HEK293 (cell line): ENCODE measurements at regions not wholly inside any gene's neighbourhood (a gene's known extent, or its start where the extent isn't known, plus 50 kb on each side); places are given as distances from the start of the nearest gene placed in this dataset.

Experiments used
- CTCF ChIA-PET: fragments of 350-600 bp; formaldehyde crosslinking; extraction: SDS; loops from one replicate; lab custom pipeline; 2021; ENCODE audit warnings: antibody characterized with exemption; lab: Yijun Ruan, JAX
- POLR2A ChIA-PET: fragments of 300-600 bp; formaldehyde crosslinking; extraction: SDS; loops from one replicate; lab custom pipeline; 2020; ENCODE audit warnings: antibody characterized with exemption, inconsistent platforms; lab: Yijun Ruan, JAX
- H3K27ac ChIP-seq: fragments of 200-500 bp; sonication (Bioruptor generic); 2 replicates; pipeline ENCODE4 v1.5.1; 2014; ENCODE audit warnings: low read depth, low read length, control low read depth, inconsistent platforms; ENCODE audit errors: extremely low read depth
- H3K36me3 ChIP-seq, 2 experiments: fragments of 200-500 bp in 1 of 2; sonication (Bioruptor generic) in 1 of 2; 1 replicate in 1 of 2; 2 replicates in 1 of 2; pipeline ENCODE4 v1.5.1; 2014 to 2017; ENCODE audit warnings: inconsistent platforms in 2 of 2, low read length in 2 of 2; ENCODE audit not compliant: control insufficient read depth in 2 of 2, insufficient read depth in 1 of 2
- H3K4me1 ChIP-seq: fragments of 200-500 bp; sonication (Bioruptor generic); 2 replicates; pipeline ENCODE4 v1.5.1; 2014; ENCODE audit warnings: mild to moderate bottlenecking, low read length, inconsistent platforms; ENCODE audit not compliant: control insufficient read depth, insufficient read depth
- H3K4me3 ChIP-seq: 2 replicates; pipeline ENCODE4 v1.5.1; 2011; ENCODE audit warnings: low read depth, mild to moderate bottlenecking, control low read depth, low read length, moderate library complexity
- H3K9me3 ChIP-seq: fragments of 200-500 bp; sonication (Bioruptor generic); 2 replicates; pipeline ENCODE4 v1.5.1; 2014; ENCODE audit warnings: low read depth, low read length, inconsistent platforms; ENCODE audit not compliant: control insufficient read depth, insufficient read depth
- ATF2 ChIP-seq: fragments of 450-650 bp; formaldehyde crosslinking; IDR thresholded peaks from 2 replicates; pipeline ENCODE4 v1.5.1; 2016; ENCODE audit warnings: missing biosample characterization, missing genetic modification characterization, low read depth
- BCL6B ChIP-seq: fragments of 450-650 bp; formaldehyde crosslinking; IDR thresholded peaks from 2 replicates; pipeline ENCODE4 v1.5.1; 2017; ENCODE audit warnings: missing biosample characterization, missing genetic modification characterization
- CTCF ChIP-seq: fragments of 450-650 bp; formaldehyde crosslinking; IDR thresholded peaks from 2 replicates; pipeline ENCODE4 v1.5.1; 2016; ENCODE audit warnings: missing biosample characterization, missing genetic modification characterization
- EGR2 ChIP-seq: fragments of 450-650 bp; formaldehyde crosslinking; IDR thresholded peaks from 2 replicates; pipeline ENCODE4 v1.5.1; 2016; ENCODE audit warnings: low read depth, missing biosample characterization, missing genetic modification characterization
- GLIS1 ChIP-seq: fragments of 450-650 bp; formaldehyde crosslinking; IDR thresholded peaks from 2 replicates; pipeline ENCODE4 v1.5.1; 2016; ENCODE audit warnings: missing biosample characterization, missing genetic modification characterization
- HOXA7 ChIP-seq: sonication (generic); formaldehyde crosslinking; IDR thresholded peaks from 2 replicates; pipeline ENCODE4 v1.8.1; 2022; ENCODE audit warnings: missing genetic modification reagents, borderline replicate concordance
- TRIM28 ChIP-seq: IDR thresholded peaks from 2 replicates; pipeline ENCODE4 v1.6.1; 2011; ENCODE audit warnings: low read length, control low read depth, borderline replicate concordance
- YY2 ChIP-seq: fragments of 450-650 bp; formaldehyde crosslinking; IDR thresholded peaks from 2 replicates; pipeline ENCODE4 v1.5.1; 2016; ENCODE audit warnings: missing biosample characterization, missing genetic modification characterization
- ZBTB8A ChIP-seq: fragments of 450-650 bp; formaldehyde crosslinking; IDR thresholded peaks from 2 replicates; pipeline ENCODE4 v1.5.1; 2016; ENCODE audit warnings: missing biosample characterization, missing genetic modification characterization
- ZNF112 ChIP-seq: fragments of 450-650 bp; formaldehyde crosslinking; IDR thresholded peaks from 2 replicates; pipeline ENCODE4 v1.5.0; 2017; ENCODE audit warnings: missing biosample characterization, missing genetic modification characterization
- ZNF184 ChIP-seq: fragments of 450-650 bp; IDR thresholded peaks from 2 replicates; pipeline ENCODE4 v1.5.1; 2018; ENCODE audit warnings: missing biosample characterization, mild to moderate bottlenecking, missing genetic modification characterization
- ZNF2 ChIP-seq: fragments of 450-650 bp; formaldehyde crosslinking; IDR thresholded peaks from 2 replicates; pipeline ENCODE4 v1.5.1; 2016; ENCODE audit warnings: missing biosample characterization, missing genetic modification characterization
- ZNF335 ChIP-seq: fragments of 450-650 bp; formaldehyde crosslinking; conservative IDR thresholded peaks from 2 replicates; pipeline ENCODE4 v1.5.1; 2016; ENCODE audit warnings: missing biosample characterization, missing genetic modification characterization
- ZNF488 ChIP-seq: fragments of 450-650 bp; formaldehyde crosslinking; IDR thresholded peaks from 2 replicates; pipeline ENCODE4 v1.5.1; 2016; ENCODE audit warnings: missing biosample characterization, missing genetic modification characterization
- ZNF501 ChIP-seq: fragments of 450-650 bp; formaldehyde crosslinking; IDR thresholded peaks from 2 replicates; pipeline ENCODE4 v1.5.1; 2016; ENCODE audit warnings: missing biosample characterization, missing genetic modification characterization
- ZNF514 ChIP-seq: fragments of 450-650 bp; formaldehyde crosslinking; IDR thresholded peaks from 2 replicates; pipeline ENCODE4 v1.5.1; 2016; ENCODE audit warnings: missing biosample characterization, missing genetic modification characterization
- ZNF529 ChIP-seq: fragments of 450-650 bp; formaldehyde crosslinking; IDR thresholded peaks from 2 replicates; pipeline ENCODE4 v1.5.1; 2017; ENCODE audit warnings: missing genetic modification characterization, missing biosample characterization; ENCODE audit not compliant: insufficient replicate concordance
- ZNF621 ChIP-seq: fragments of 450-650 bp; formaldehyde crosslinking; IDR thresholded peaks from 2 replicates; pipeline ENCODE4 v1.5.1; 2017; ENCODE audit warnings: missing biosample characterization, missing genetic modification characterization
- ZNF660 ChIP-seq: fragments of 450-650 bp; IDR thresholded peaks from 2 replicates; pipeline ENCODE4 v1.5.1; 2018; ENCODE audit warnings: missing biosample characterization, mild to moderate bottlenecking, missing genetic modification characterization
- ZNF777 ChIP-seq: fragments of 450-650 bp; formaldehyde crosslinking; IDR thresholded peaks from 2 replicates; pipeline ENCODE4 v1.5.1; 2017; ENCODE audit warnings: missing biosample characterization, missing genetic modification characterization, borderline replicate concordance
- ZXDB ChIP-seq: fragments of 450-650 bp; formaldehyde crosslinking; IDR thresholded peaks from 2 replicates; pipeline ENCODE4 v1.5.1; 2016; ENCODE audit warnings: missing biosample characterization, missing genetic modification characterization

- no peak for TF ChIP-seq CTCF
- TF ChIP-seq ZNF112, result no peak
- no peak for TF ChIP-seq YY2 (tag by site-specific recombination)
- no peak for TF ChIP-seq ZNF2 (tag by site-specific recombination)
- no peak for TF ChIP-seq ZNF777 (tag by site-specific recombination)
- no peak for TF ChIP-seq ZNF488 (tag by site-specific recombination)
- TF ChIP-seq ZNF514 (tag by site-specific recombination), result no peak
- TF ChIP-seq ZNF501 (tag by site-specific recombination), result no peak
- TF ChIP-seq ZNF621 (tag by site-specific recombination), result no peak
- no peak for TF ChIP-seq ZNF529
- TF ChIP-seq ZNF184 (tag by site-specific recombination), result no peak
Measured at GRCh38 chr2:12289120-12289802, 427.5 kb upstream of the TRIB2 start (continued).

DNA sequence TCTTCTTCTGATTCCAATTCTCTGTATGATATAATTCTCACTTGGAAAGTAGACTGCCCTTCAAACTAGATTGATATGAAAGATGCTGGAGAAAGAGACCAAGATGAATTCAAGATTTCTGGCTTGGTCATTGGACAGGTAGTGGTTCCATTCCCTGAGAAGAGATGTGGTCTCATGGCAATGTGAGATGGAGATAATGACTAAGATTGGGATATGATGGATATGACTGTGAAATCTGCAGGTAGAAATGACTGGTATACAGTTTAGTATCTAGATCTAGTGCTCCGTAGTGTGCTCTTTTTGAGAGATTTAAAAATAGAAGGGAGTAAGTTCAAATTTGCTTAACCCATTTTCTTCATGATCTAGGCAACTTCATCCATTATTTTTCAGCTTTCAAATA lies 425.4 kb upstream of the TRIB2 start:
- CTCF ChIA-PET, result no interaction called here
- Histone ChIP-seq H3K27ac (no peak overlapping the region), H3K4me3 (no peak overlapping the region), H3K36me3 (no peaks in the 10 kb centered on the region), H3K9me3 (no peaks in the 10 kb centered on the region), H3K4me1 (peaks cover 13% of the 10 kb centered on the region; the same call in 1 of the 2 replicates)
- TF ChIP-seq ZNF529, result no peak
- TF ChIP-seq TRIM28, result no peak
- TF ChIP-seq ATF2 (tag by site-specific recombination), result no peak
- TF ChIP-seq ZXDB (tag by site-specific recombination), result no peak
- TF ChIP-seq GLIS1 (tag by site-specific recombination), result no peak
- no peak for TF ChIP-seq ZNF660 (tag by site-specific recombination)
- no peak for TF ChIP-seq ZNF335 (tag by site-specific recombination)
- no peak for TF ChIP-seq ZBTB8A (tag by site-specific recombination)
- TF ChIP-seq HOXA7 (CRISPR knock-in tag), result no peak
- no peak for TF ChIP-seq EGR2 (tag by site-specific recombination)
- TF ChIP-seq BCL6B (tag by site-specific recombination), result no peak
- POLR2A ChIA-PET, result no interaction called here
